Fibroblast of lung (primary cell): ENCODE measurements at regions not wholly inside any gene's neighbourhood (a gene's known extent, or its start where the extent isn't known, plus 50 kb on each side); places are given as distances from the start of the nearest gene placed in this dataset.

Source experiments
- CTCF ChIP-seq, 2 donors: IDR thresholded peaks in 1 of 2; conservative IDR thresholded peaks in 1 of 2; 1 replicate in 1 of 2; 2 replicates in 1 of 2; pipeline ENCODE4 v1.5.1; 2011 to 2012; ENCODE audit warnings: low read length in 2 of 2, control low read depth in 1 of 2, inconsistent platforms in 1 of 2, low read depth in 1 of 2, mild to moderate bottlenecking in 1 of 2
- EZH2 ChIP-seq: IDR thresholded peaks from 2 replicates; pipeline ENCODE4 v1.5.1; 2012; ENCODE audit warnings: low read length, control low read depth, mild to moderate bottlenecking; ENCODE audit errors: missing control alignments

GRCh38 chr2:187716301-187716700, 162.1 kb upstream of the TFPI start:
- TF ChIP-seq CTCF (conservative IDR thresholded peaks at IDR 0.05 in 1 of 2, IDR thresholded peaks at IDR 0.05 in 1 of 2; ENCODE audit: low read depth in 1 of 2, low read length in 2 of 2) = no peak
- no peak for TF ChIP-seq EZH2
